Fibroblast of skin of right quadriceps (primary cell): ENCODE measurements at regions not wholly inside any gene's neighbourhood (a gene's known extent, or its start where the extent isn't known, plus 50 kb on each side); places are given as distances from the start of the nearest gene placed in this dataset.
A peak's percentile ranks its signal among the peaks of the same experiment; 100 is the strongest.
"Not testable (repeated sequence)": the region's sequence is repeated elsewhere in the genome, so short reads cannot be mapped to it uniquely, and the experiment has no call there.

ENCODE experiments used
- DNase-seq: peaks from one replicate; pipeline ENCODE4 v3.0.0-alpha.2; 2013

GRCh38 chr2:13651684-13652131, 935.0 kb downstream of the TRIB2 start:
- DNase-seq, result no peak

- peak; percentile 74 for DNase-seq
Measured at GRCh38 chr2:13652531-13653313, 936.0 kb downstream of the TRIB2 start.

- no peak for DNase-seq
Measured at GRCh38 chr2:13654416-13654815, 937.7 kb downstream of the TRIB2 start.

GRCh38 chr2:13660231-13660630, 943.5 kb downstream of the TRIB2 start:
- no peak for DNase-seq

- DNase-seq, result peak; percentile 41
Measured at GRCh38 chr2:13662055-13662454, 945.3 kb downstream of the TRIB2 start.

- DNase-seq, result no peak
Measured at GRCh38 chr2:13666582-13667414, 950.1 kb downstream of the TRIB2 start.

GRCh38 chr2:13667415-13667757, 950.6 kb downstream of the TRIB2 start:
- no peak for DNase-seq

GRCh38 chr2:13669607-13670006, 952.9 kb downstream of the TRIB2 start:
- DNase-seq, result no peak

- DNase-seq, result not testable (repeated sequence)
Measured at GRCh38 chr2:13673821-13674220, 957.1 kb downstream of the TRIB2 start.

GRCh38 chr2:13676269-13676668, 956.2 kb upstream of the LRATD1 start:
- peak; percentile 46 for DNase-seq

- no peak for DNase-seq
Measured at GRCh38 chr2:13681936-13682335, 950.6 kb upstream of the LRATD1 start.

GRCh38 chr2:13682540-13683272, 949.8 kb upstream of the LRATD1 start:
- DNase-seq, result peak; percentile 46

GRCh38 chr2:13686262-13686661, 946.3 kb upstream of the LRATD1 start:
- DNase-seq, result no peak

GRCh38 chr2:13694673-13695072, 937.8 kb upstream of the LRATD1 start:
- DNase-seq, result no peak

- no peak for DNase-seq
Measured at GRCh38 chr2:13696601-13697000, 935.9 kb upstream of the LRATD1 start.

- DNase-seq, result no peak
Measured at GRCh38 chr2:13698847-13699246, 933.7 kb upstream of the LRATD1 start.

- DNase-seq, result not testable (repeated sequence)
Measured at GRCh38 chr2:13699939-13700338, 932.6 kb upstream of the LRATD1 start.

GRCh38 chr2:13711154-13711553, 921.4 kb upstream of the LRATD1 start:
- DNase-seq, result no peak

GRCh38 chr2:13714466-13714865, 918.1 kb upstream of the LRATD1 start:
- DNase-seq, result no peak

GRCh38 chr2:13725945-13726344, 906.6 kb upstream of the LRATD1 start:
- no peak for DNase-seq

GRCh38 chr2:13745330-13745729, 887.2 kb upstream of the LRATD1 start:
- DNase-seq, result no peak

- DNase-seq, result no peak
Measured at GRCh38 chr2:13751955-13752354, 880.6 kb upstream of the LRATD1 start.

GRCh38 chr2:13758412-13758811, 874.1 kb upstream of the LRATD1 start:
- DNase-seq, result no peak
